Lower leg skin (tissue), 3 donors: ENCODE measurements at regions not wholly inside any gene's neighbourhood (a gene's known extent, or its start where the extent isn't known, plus 50 kb on each side); places are given as distances from the start of the nearest gene placed in this dataset.

Source experiments
- CTCF ChIP-seq, 3 donors: fragments of 450-650 bp; IDR thresholded peaks; one replicate each; pipeline ENCODE4 v1.5.1; 2016; ENCODE audit warnings: antibody characterized with exemption in 3 of 3, mild to moderate bottlenecking in 3 of 3, moderate library complexity in 2 of 3
- POLR2A ChIP-seq, 2 donors: fragments of 450-650 bp; IDR thresholded peaks; one replicate each; pipeline ENCODE4 v1.6.1; 2016 to 2017; ENCODE audit warnings: antibody characterized with exemption in 2 of 2, mild to moderate bottlenecking in 1 of 2, moderate library complexity in 1 of 2

- no peak for TF ChIP-seq CTCF (IDR thresholded peaks at IDR 0.05)
- TF ChIP-seq POLR2A (IDR thresholded peaks at IDR 0.05), result no peak
Observed at GRCh38 chr6:155962276-155962675, 506.6 kb upstream of the NOX3 start.
